ENCODE measurements at regions not wholly inside any gene's neighbourhood (a gene's known extent, or its start where the extent isn't known, plus 50 kb on each side); places are given as distances from the start of the nearest gene placed in this dataset.

DNA sequence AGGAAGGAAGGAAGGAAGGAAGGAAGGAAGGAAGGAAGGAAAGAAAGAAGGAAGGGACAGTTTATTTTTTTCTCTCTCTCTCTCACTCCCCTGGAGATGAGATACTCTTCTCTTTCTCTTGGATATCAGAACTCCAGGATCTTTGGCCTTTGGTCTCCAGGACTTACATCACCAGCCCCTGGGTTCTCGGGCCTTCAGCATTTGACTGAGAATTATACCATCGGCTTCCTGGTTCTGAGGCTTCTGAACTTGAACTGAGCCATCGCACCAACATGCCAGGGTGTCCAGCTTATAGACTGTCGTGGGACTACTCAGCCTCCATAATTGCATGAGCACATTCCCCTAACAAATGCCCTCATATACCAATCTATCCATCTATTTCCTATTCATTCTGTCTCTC lies 69.4 kb upstream of the NRSN1 start:
- Histone ChIP-seq H3K14ac (ENCODE audit: insufficient read depth, low read length) (no peak overlapping the region), H3K4me1 (ENCODE audit: insufficient read depth, low read length) (no peaks in the 10 kb centered on the region), H3K56ac (ENCODE audit: insufficient read length, low read depth, low read length) (no peak overlapping the region), H2BK5ac (ENCODE audit: insufficient read length, low read length) (no peak overlapping the region), H3K79me2 (ENCODE audit: insufficient read depth, low read length) (no peaks in the 10 kb centered on the region), H3T11ph (ENCODE audit: low read length) (no peak overlapping the region), H2BK15ac (ENCODE audit: low read depth, low read length) (no peak overlapping the region), H3K23ac (ENCODE audit: insufficient read length, low read depth, low read length) (no peak overlapping the region), H3K4ac (ENCODE audit: low read depth, low read length) (no peak overlapping the region), H3K9me3 (ENCODE audit: control insufficient read depth, low read depth, low read length) (no peaks in the 10 kb centered on the region), H3K79me1 (ENCODE audit: insufficient read depth, low read depth, low read length, poor library complexity, severe bottlenecking) (no peaks in the 10 kb centered on the region), H3K27ac (ENCODE audit: insufficient read length, low read depth, low read length) (no peak overlapping the region), H2AFZ (ENCODE audit: low read length) (no peak overlapping the region), H4K8ac (replicated peaks; ENCODE audit: insufficient read length, low read depth, low read length) (no peak overlapping the region), H3K27me3 (ENCODE audit: insufficient read depth, low read length) (no peaks in the 10 kb centered on the region), H4K20me1 (ENCODE audit: control insufficient read depth, insufficient read depth, insufficient read length) (no peaks in the 10 kb centered on the region), H2AK5ac (ENCODE audit: insufficient read length, low read length) (no peak overlapping the region), H4K91ac (ENCODE audit: insufficient read length, low read depth, low read length) (no peak overlapping the region), H3K9ac (ENCODE audit: extremely low read depth, insufficient read length, low read length) (no peak overlapping the region), H2BK12ac (ENCODE audit: insufficient read length, low read depth, low read length) (no peak overlapping the region), H2BK120ac (ENCODE audit: low read depth, low read length, poor library complexity, severe bottlenecking) (no peak overlapping the region), H3K23me2 (ENCODE audit: insufficient read length, low read depth, low read length, poor library complexity, severe bottlenecking) (no peaks in the 10 kb centered on the region), H2BK20ac (ENCODE audit: low read depth, low read length, poor library complexity, severe bottlenecking) (no peak overlapping the region), H3K4me2 (ENCODE audit: insufficient read depth, insufficient read length, low read length) (no peak overlapping the region), H4K5ac (ENCODE audit: insufficient read length, low read depth, low read length) (no peak overlapping the region), H3K18ac (ENCODE audit: insufficient read length, low read depth, low read length) (no peak overlapping the region)
- H3K4me3 Mint-ChIP-seq = no peak overlapping the region
- H3K9me3 Mint-ChIP-seq = peaks cover 0 to 2% of the 10 kb centered on the region in 2 experiments; a peak in 1 of 5 replicates
- H3K36me3 Mint-ChIP-seq (ENCODE audit: insufficient read depth in 1 of 3, low read depth in 3 of 3) = no peaks in the 10 kb centered on the region
- no CpG with 5 or more reads among the region's 4 CpGs for WGBS (ENCODE audit: extremely low coverage, insufficient read length, low lambda C conversion rate)
- no peak overlapping the region for H3K27ac Mint-ChIP-seq
- no peak for DNase-seq
- TF ChIP-seq, protein P1, sequence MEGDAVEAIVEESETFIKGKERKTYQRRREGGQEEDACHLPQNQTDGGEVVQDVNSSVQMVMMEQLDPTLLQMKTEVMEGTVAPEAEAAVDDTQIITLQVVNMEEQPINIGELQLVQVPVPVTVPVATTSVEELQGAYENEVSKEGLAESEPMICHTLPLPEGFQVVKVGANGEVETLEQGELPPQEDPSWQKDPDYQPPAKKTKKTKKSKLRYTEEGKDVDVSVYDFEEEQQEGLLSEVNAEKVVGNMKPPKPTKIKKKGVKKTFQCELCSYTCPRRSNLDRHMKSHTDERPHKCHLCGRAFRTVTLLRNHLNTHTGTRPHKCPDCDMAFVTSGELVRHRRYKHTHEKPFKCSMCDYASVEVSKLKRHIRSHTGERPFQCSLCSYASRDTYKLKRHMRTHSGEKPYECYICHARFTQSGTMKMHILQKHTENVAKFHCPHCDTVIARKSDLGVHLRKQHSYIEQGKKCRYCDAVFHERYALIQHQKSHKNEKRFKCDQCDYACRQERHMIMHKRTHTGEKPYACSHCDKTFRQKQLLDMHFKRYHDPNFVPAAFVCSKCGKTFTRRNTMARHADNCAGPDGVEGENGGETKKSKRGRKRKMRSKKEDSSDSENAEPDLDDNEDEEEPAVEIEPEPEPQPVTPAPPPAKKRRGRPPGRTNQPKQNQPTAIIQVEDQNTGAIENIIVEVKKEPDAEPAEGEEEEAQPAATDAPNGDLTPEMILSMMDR (conservative IDR thresholded peaks at IDR 0.05) = no peak
- no peaks in the 10 kb centered on the region; the same call in 1 of the 2 replicates for H3K27me3 Mint-ChIP-seq (ENCODE audit: low read depth)
- 0 out of 4 replicates have a peak, but pooled peaks cover 0 to 2% of the 10 kb centered on the region in 2 experiments for H3K4me1 Mint-ChIP-seq
